Colon (tissue), 2 donors: ENCODE measurements at regions not wholly inside any gene's neighbourhood (a gene's known extent, or its start where the extent isn't known, plus 50 kb on each side); places are given as distances from the start of the nearest gene placed in this dataset.
"Not testable (repeated sequence)": the region's sequence is repeated elsewhere in the genome, so short reads cannot be mapped to it uniquely, and the experiment has no call there.

Experiments used
- FAIRE-seq: peaks from 2 replicates; lab custom pipeline; 2012; peaks lifted over from hg19 to GRCh38; lab: Jason Lieb, UNC
- donor health status: control.
- donor health status: control.

DNA sequence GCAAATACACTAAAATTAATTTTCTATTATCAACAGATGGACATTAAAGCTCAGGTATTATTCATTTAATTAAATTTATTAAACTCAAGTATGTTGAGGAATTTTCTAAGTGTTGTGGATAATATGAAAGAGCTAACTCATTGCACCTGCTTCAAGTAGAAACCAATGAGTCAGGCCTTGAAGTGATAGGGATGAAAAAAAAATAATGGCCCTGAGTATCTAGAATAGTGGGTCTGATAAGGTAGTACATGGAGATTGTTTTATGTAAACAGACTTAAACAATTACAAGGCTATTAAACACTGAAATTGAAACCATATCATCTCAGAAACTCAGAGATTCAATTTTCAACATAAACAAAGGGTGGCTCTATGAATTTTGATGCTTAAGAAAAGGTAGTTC is 857.1 kb upstream of the GBE1 start:
- FAIRE-seq: no peak

DNA sequence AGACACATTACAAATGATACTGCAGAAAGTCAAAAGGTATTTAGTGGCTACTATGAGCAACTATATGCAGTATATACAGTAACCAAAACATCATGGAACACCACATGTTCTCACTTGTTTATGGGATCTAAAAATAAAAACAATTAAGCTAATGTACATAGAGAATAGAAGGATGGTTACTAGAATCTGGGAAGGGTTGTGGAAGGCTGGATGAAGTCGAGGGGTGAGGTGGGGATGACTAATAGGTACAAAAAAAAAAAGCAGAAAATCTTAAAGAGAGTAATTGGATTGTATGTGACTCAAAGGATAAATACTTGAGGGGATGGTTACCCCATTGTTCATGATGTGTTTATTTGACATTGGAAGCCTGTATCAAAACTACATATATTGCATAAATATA is 848.8 kb upstream of the GBE1 start:
- no peak for FAIRE-seq

DNA sequence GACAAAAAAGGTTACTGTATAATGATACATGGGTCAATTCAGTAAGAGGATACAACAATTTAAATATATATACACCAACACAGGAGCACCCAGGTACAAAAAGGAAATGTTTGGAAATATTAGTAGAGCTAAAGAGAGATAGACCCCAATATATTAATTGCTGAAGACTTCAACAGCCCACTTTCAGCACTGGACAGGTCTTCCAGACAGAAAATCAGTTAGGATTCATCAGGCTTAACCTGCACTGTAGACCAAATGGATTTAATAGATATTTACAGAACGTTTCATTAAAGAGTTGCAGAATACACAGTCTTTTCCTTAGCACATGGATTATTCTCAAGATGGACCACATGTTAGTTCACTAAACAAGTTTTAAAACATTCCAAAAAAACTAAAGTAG is 845.9 kb upstream of the GBE1 start:
- FAIRE-seq: no peak

DNA sequence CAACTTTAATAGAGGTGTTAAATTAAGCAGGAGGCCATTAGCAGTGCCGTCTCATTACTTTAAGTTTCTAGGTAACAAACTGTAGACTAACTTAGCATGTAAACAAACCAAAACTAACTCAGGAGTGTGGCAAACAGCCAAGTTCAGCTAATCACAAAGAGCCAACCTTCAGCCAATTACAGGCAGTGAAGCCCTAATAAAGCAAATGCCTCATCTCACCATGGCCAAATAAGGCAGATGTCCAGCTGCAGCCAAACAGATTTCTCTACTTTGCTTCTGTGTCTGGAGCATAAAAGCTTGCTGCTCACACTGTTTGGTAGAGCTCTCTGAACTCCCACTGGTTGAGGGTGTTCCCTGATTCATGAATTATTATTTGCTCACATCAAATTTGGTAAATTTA is 835.4 kb upstream of the GBE1 start:
- no peak for FAIRE-seq

DNA sequence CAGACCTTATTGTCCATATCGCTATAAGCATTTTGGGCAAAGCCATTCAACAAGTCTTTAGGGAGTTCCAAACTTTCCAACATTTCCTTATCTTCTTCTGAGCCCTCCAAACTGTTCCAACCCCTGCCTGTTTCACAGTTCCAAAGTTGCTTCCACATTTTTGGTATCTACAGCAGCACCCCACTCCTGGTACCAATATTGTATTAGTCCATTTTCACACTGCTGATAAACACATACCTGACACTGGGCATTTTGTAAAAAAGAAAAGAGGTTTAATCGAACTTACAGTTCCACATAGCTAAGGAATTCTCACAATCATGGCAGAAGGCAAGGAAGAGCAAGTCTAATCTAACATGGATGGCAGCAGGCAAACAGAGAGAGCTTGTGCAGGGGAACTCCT is 834.1 kb upstream of the GBE1 start:
- FAIRE-seq: no peak

DNA sequence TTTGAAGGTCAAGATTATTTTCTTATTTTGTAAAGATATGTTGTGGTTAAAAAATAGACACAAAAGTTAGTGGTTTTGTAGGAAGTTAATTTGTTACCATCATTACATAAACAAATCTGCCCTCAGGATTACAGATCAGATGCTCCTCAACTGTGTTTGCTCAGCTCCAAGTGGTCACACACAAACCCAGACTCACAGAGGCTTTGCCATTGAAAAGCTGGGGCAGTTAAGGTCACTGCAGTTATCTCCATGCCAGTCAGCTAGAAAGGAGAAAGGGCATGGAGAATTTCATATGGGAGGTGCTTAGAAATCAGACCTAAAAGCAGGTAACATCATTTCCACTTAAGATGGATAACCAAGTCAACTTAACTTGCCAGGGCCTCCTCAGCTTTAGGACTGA is 825.7 kb upstream of the GBE1 start:
- no peak for FAIRE-seq

DNA sequence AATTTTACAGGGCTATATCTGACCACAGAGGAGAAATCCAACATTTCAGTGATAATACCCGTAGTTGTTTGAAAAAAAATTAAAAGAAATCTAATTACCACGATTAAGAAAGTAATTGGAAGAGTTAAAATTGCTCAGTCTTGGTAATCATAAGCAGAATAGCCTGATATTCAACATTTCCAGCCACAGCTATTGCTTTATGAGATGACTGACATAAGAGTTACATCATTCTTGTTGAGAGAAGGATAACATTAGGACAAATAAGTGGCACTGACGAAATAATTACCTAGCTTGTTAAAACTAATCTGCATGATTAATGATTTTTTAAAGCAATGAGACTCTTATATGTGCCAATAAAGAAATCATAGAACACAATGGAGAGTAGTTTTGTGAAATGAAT is 825.0 kb upstream of the GBE1 start:
- FAIRE-seq: no peak

DNA sequence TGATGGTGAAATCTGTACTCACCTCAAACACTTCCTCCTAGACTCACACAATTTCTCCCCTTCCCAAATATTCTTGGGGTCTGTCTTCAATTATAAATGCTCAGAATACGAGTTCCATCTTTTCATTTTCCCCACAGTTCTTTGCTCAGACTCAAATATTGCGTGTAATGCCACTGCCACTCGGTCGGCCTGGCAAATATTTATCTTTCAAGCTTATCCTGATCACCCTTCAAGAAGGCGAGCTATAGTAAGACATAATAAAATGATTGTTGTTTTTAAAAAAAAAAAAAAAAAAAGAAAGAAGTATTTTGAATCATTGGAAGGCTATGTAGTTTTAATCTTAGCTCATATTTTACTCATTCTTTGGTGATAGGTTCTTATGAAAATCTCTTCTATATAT is 824.6 kb upstream of the GBE1 start:
- not testable (repeated sequence) for FAIRE-seq

DNA sequence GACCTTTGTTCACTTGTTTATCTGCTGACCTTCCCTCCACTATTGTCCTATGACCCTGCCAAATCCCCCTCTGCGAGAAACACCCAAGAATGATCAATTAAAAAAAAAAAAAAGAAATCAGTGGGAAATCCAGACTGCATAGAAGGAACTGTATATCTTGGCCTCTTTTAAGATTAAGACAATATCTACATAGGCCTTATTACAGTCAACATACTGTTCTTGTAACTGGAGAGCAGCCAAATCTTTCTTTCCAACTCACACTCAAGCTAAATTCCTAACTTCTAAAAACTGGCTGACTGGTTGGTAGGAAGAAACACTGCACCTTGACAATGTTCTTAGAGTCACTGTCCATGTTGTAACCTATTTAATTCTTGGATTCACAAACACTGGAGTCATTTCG is 824.1 kb upstream of the GBE1 start:
- FAIRE-seq: not testable (repeated sequence)

DNA sequence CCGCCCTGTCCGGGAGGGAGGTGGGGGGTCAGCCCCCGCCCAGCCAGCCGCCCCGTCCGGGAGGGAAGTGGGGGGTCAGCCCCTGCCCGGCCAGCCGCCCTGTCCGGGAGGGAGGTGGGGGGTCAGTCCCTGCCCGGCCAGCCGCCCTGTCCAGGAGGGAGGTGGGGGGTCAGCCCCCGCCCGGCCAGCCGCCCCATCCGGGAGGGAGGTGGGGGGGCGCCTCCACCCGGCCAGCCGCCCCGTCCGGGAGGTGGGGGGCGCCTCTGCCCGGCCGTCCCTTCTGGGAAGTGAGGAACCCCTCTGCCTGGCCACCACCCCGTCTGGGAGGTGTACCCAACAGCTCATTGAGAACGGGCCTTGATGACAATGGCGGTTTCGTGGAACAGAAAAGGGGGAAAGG is 823.4 kb upstream of the GBE1 start:
- not testable (repeated sequence) for FAIRE-seq

DNA sequence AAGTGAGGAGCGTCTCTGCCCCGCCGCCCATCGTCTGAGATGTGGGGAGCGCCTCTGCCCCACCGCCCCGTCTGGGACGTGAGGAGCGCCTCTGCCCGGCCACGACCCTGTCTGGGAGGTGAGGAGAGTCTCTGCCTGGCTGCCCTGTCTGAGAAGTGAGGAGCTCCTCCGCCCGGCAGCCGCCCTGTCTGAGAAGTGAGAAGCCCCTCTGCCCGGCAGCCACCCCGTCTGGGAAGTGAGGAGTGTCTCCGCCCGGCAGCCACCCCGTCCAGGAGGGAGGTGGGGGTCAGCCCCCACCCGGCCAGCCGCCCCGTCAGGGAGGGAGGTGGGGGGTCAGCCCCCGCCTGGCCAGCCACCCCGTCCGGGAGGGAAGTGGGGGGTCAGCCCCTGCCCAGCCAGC is 823.0 kb upstream of the GBE1 start:
- not testable (repeated sequence) for FAIRE-seq

DNA sequence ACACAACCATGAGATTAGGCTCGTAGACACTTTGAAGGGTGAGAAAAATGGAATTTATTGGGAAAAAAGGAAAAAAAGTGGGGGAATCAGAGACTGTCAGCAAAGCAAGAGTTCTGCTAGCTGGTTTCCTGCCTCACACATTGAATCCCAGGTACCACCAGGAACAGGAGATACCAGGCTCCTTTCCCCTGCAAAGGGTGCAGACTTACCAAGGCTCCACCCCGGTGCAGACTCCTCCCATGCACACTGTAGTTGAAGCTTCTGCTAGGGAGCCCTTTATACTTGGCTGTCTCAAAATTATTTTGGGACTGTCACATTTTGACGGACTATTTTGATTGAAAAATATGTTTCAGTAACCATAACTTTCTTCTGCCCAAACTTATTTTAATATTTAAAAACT is 819.9 kb upstream of the GBE1 start:
- FAIRE-seq: no peak

DNA sequence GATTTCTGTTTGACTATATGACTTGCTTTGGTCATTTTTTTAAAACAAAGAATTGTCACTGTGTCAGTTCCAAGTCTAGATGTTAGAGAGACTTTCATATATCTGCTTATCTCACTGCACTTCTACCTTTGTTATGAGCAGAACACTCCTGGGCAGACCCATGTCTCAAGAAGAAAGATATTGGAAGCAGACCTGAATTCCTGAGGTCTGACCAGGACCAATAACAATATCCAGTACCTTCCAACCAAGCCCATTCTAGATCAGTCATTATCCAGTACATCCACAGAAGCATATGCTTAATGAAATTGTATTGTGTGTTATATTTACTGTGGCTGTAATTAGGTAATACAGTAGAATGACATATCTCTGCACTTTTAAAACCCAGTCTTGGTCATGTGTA is 811.3 kb upstream of the GBE1 start:
- no peak for FAIRE-seq

DNA sequence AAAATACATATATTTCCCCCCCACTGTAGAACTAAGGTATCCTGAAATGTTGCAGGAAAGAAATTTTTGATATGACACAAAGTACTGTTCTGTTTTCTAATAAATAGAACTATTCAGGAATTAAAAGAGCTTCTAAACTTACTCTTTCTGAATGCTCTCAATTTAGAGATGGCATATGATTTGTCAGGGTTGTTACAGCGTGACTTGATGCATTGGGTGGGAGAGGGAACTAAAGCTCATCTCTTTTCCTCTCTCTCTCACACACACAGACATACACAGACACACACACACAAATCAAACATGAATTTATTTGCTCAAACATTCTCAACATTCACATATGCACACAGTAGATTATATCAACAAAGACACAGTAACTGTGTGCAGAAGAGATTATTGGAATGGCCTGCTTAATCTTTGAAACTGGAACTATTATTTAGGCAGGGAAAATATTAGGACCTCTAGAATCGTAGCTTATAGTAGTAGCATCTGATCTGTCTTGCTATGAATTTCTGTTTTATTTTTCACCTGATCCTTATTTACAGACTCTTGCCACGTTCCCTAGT is 807.4 kb upstream of the GBE1 start:
- FAIRE-seq: no peak

DNA sequence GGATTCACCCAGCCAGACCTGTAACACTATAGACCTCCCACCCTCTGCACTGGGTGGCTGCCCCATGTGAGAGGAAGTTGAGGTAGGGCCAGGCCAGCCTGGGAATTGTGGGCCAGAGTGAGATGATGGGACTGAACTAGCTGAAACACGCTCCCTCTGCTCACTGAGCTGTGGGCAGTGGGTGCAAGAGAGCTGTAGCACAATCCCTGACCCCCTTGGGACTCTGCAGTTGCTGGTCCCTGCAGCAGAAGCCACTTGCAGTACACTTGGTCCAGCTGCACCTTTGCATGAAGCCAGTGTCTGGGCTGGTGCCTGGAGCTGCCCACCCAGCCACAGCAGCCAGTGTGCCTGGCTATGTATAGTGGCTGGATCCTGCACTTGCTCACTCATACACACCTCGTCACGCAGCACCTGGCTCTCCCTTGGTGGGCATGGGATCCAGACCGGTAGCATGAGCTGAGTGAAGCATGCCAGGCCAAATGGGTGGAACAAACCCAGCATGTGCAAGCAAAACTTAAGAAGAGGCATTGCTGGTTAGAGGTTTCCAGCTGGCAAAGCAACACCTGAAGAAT is 805.7 kb upstream of the GBE1 start:
- no peak for FAIRE-seq

DNA sequence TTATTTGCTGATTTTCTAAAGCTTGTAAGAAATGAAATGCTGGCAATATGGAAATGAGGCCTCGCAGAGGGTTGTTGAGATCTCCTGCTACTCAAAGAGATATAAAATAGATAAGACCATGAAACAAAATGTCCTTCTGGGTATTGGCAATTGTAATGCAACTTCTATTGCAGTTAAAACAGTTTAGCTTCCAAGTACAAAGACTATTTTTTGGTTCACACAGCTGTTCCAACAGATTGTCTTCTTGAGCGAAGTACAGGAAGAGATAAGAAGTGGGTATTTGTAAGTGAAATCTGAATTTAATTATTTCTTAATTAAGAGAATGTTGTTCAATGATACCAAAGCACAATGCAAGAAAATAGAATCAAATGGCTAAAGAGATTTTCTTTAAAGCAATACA is 801.5 kb upstream of the GBE1 start:
- no peak for FAIRE-seq

DNA sequence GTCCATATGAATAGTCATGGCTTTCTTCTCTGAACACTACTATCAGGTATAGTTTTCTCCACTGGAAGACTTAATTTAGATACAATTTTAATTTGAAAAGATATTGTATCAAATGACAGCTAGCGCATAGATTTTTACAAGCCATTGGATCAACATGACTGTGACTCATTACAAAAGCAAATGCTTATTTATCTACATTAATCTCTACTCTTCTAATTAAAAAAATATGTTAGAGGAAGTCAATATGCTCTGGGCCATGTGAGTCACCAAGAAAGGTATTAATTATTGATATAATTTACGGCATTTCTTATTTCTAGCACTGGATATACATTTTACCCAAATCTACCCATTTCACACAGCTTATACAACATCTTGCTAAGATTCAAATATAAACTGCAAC is 800.3 kb upstream of the GBE1 start:
- no peak for FAIRE-seq

DNA sequence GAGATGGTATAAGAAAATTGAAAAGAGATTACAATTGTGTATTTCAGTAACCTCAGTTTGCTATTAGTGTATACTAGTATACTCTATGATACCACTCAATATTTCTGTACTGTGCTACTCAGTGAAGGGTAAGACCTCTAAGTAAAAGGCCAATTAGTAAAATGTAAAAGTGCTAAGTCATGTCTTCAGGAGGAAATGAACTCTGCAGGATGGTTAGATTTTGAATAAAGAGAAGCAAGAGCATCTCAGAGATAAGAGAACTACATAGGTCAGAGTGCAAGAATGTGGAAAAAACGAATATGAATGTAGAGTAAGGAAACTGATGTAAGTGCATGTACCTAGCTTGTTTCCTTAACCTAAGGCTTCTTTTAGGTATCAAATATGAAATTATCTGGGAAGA is 796.6 kb upstream of the GBE1 start:
- FAIRE-seq: no peak

DNA sequence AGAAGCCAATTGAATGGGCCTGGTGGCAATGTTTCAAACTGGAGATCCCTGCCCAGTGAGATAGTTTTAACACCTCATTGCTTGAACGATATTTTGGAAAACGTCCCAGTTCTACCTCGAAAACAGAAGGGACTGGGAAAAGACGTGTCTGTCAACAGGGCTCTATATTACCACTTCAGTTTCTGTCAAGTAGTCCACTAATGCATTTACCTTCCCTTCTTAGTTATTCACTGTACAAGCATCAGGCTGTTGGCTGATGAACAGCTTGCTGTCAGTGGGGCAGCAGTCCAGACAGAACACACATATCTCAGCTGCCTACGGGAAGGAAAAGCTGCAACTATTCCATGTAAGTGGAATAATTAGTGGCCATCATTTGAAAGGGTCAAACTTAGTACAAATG is 794.7 kb upstream of the GBE1 start:
- FAIRE-seq: no peak

DNA sequence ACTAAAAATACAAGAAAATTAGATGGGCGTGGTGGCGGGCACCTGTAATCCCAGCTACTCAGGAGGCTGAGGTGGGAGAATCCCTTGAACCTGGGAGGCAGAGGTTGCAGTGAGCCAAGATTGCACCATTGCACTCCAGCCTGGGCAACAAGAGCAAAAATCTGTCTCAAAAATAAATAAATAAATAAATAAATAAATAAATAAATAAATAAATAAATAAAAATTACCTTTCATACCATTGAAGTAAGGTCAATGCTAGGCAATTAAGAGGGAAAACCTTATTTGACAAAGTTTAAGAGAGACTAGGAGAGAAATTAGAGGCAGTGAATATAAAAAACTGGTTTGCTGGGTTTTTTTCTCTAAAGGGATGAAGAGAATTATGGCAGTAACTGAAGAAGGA is 781.1 kb upstream of the GBE1 start:
- not testable (repeated sequence) for FAIRE-seq

DNA sequence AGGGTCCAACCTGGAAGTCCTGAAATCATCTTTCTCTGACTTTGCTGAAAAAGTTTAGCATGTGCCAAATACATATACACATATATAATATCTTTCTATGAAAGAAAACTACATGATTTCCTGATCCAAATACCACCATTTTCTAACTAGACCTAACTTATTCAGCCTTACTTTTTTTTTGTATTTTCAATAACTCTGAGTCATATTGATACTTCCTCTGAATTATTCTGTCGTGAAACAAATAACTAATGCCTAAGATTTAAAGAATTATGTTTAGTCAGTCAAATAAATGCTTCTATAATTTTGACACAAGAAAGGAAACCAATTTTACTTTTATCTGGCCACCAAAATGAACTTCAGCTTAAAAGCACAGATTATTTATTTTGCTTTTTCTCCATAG is 760.2 kb upstream of the GBE1 start:
- FAIRE-seq: no peak

DNA sequence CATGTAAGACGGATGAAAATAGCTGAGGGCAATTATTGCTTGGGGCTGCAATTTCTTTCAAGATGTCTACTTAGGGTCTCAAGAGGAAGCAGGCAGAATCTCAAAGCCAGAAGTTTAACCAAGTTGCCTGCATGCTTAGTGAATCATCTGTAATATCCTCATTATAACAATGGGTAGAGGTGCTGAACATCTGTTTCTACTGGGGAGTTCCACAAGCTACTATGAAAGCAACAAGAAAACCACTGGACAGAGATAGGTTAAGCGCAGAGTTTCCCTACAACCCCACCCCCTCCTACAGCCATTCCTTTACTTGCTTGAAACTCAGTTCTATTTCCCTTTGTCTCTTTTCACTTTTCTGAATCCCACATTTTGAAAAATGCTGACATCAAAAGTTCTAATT is 759.4 kb upstream of the GBE1 start:
- no peak for FAIRE-seq

DNA sequence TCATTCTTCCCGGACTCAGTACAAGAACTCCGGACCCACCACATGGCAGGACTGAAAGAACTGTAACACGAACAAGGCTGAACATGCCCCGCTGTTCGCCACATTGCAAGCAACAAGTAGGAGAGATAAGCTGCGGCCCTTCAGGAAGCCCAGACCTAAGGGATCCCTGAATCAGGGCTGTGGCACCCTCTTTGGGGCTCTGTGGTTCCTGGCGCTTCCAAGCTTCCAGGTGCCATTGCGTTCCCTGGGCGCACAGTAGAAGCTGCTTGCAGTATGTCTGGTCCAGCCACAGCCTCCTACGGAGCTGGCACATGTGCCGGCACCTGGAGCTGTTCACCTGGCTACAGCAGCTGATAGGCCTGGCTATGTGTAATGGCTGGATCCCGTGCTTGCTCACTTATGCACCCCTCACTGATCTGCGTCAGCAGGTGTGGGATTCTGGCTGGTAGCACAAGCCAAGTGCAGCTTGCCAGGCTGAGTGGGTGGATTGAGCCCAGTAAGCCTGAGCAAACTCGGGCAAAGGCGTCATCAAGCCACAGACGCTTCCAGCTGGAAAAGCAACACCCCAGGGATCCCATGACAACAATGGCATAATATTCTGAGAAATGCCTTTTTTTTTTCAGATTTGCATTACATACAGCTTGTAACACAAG is 748.6 kb upstream of the GBE1 start:
- no peak for FAIRE-seq

DNA sequence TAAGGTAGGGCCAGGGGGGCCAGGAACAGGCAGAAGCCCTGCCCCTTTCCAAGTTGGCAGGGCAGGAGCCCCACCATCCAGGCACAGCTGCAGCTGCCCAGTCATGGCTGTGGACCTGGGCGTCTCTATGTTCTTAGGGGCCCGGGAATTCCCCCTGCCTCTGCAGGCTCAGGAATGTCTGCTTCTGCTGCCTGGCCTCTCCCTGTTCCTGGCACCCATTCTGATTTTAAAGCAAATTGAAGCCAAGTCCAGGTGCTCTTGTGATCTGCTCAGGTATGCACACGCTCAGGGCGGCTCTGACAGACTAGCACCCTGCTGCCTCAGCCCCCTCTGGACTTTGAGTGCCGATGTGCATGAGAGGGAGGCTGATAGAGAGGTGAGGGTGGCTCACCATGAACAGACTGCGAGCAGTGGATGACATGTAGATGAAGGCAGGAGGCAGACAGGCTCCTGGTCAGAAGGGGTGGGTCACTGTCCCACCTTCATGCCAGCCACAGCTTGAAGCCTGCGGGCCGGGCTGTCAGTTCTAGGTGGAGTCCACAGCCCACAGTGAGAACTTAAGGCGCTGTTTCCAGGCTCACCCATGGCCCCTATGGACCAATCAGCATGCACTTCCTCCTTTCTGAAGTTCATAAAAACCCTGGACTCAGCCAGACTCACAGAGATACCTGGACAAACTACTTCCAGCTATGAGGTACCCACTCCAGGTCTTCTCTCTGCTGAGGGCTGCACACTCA is 747.8 kb upstream of the GBE1 start:
- FAIRE-seq: no peak
